HCT116 (cell line): ENCODE measurements at regions not wholly inside any gene's neighbourhood (a gene's known extent, or its start where the extent isn't known, plus 50 kb on each side); places are given as distances from the start of the nearest gene placed in this dataset.

Source experiments
- ATF3 ChIP-seq: IDR thresholded peaks from 2 replicates; pipeline ENCODE4 v1.6.1; 2012
- CEBPB ChIP-seq: IDR thresholded peaks from 2 replicates; pipeline ENCODE4 v1.6.1; 2012; ENCODE audit warnings: low read depth
- CTCF ChIP-seq, 3 experiments: fragments of 200-600 bp in 1 of 3; sonication (generic) in 1 of 3; IDR thresholded peaks in 2 of 3; conservative IDR thresholded peaks in 1 of 3; 2 replicates each; pipeline ENCODE4 v1.5.1; 2012 to 2017; ENCODE audit warnings: low read depth in 2 of 3, low read length in 2 of 3, antibody characterized with exemption in 1 of 3, borderline replicate concordance in 1 of 3, control low read depth in 1 of 3, mild to moderate bottlenecking in 1 of 3, mixed read lengths in 1 of 3, mixed run types in 1 of 3, moderate library complexity in 1 of 3; ENCODE audit not compliant: insufficient read depth in 1 of 3
- JUND ChIP-seq: IDR thresholded peaks from 2 replicates; pipeline ENCODE4 v1.6.1; 2012
- MAX ChIP-seq: IDR thresholded peaks from 2 replicates; pipeline ENCODE4 v1.6.1; 2012
- POLR2A ChIP-seq: IDR thresholded peaks from 2 replicates; pipeline ENCODE4 v1.7.0; 2011; ENCODE audit warnings: borderline replicate concordance; ENCODE audit not compliant: insufficient read depth, insufficient read length; ENCODE audit errors: extremely low read depth
- POLR2AphosphoS5 ChIP-seq: IDR thresholded peaks from 2 replicates; pipeline ENCODE4 v1.6.1; 2011; ENCODE audit warnings: mild to moderate bottlenecking, low read depth, low read length, moderate library complexity
- REST ChIP-seq: IDR thresholded peaks from 2 replicates; pipeline ENCODE4 v1.6.1; 2012; ENCODE audit warnings: low read depth
- SIN3A ChIP-seq: IDR thresholded peaks from 2 replicates; pipeline ENCODE4 v1.6.1; 2012; ENCODE audit warnings: low read depth
- SP1 ChIP-seq: IDR thresholded peaks from 2 replicates; pipeline ENCODE4 v1.6.1; 2012; ENCODE audit warnings: low read depth
- ZNF274 ChIP-seq: fragments of 200-500 bp; sonication (Bioruptor generic); IDR thresholded peaks from 2 replicates; pipeline ENCODE4 v1.6.1; 2014; ENCODE audit warnings: mild to moderate bottlenecking, low read depth, low read length, inconsistent platforms

GRCh38 chr1:95668165-95668564 is 434.2 kb downstream of the RWDD3 start:
- TF ChIP-seq REST = no peak
- TF ChIP-seq SP1 = no peak
- no peak for TF ChIP-seq ATF3
- no peak for TF ChIP-seq CTCF (IDR thresholded peaks at IDR 0.05 in 2 of 3, conservative IDR thresholded peaks at IDR 0.05 in 1 of 3; ENCODE audit: borderline replicate concordance in 1 of 3, insufficient read depth in 1 of 3, low read depth in 2 of 3, low read length in 2 of 3)
- TF ChIP-seq POLR2A = no peak
- no peak for TF ChIP-seq CEBPB
- TF ChIP-seq ZNF274 = no peak
- TF ChIP-seq MAX = no peak
- no peak for TF ChIP-seq JUND
- TF ChIP-seq SIN3A = no peak
- no peak for TF ChIP-seq POLR2AphosphoS5
